SK-N-SH treated with all-trans-retinoic acid at 6 μM for 48 hours (cell line): ENCODE measurements at regions not wholly inside any gene's neighbourhood (a gene's known extent, or its start where the extent isn't known, plus 50 kb on each side); places are given as distances from the start of the nearest gene placed in this dataset.

Experiments
- ATAC-seq: fragments of 200-7000 bp; cut with Tn5 transposase; 3 replicates; pipeline ENCODE4 v1.9.1; 2020; ENCODE audit warnings: mild to moderate bottlenecking, moderate library complexity
- ARNTL ChIP-seq: fragments of 450-650 bp; formaldehyde crosslinking; IDR thresholded peaks from 2 replicates; pipeline ENCODE4 v1.5.0; 2020; ENCODE audit warnings: low read depth, mild to moderate bottlenecking, moderate library complexity, borderline replicate concordance
- BACH2 ChIP-seq: fragments of 250-450 bp; sonication (Bioruptor Pico); IDR thresholded peaks from 2 replicates; pipeline ENCODE4 v1.9.0; 2021; ENCODE audit warnings: mild to moderate bottlenecking, borderline replicate concordance
- CSDC2 ChIP-seq: fragments of 250-450 bp; sonication (Bioruptor Pico); IDR thresholded peaks from 2 replicates; pipeline ENCODE4 v1.5.0; 2020; ENCODE audit warnings: mild to moderate bottlenecking, moderate library complexity
- CSRNP3 ChIP-seq: fragments of 250-450 bp; sonication (Bioruptor Pico); IDR thresholded peaks from 2 replicates; pipeline ENCODE4 v1.5.1; 2021; ENCODE audit warnings: mild to moderate bottlenecking, moderate library complexity
- ESRRG ChIP-seq: fragments of 250-450 bp; sonication (Bioruptor Pico); IDR thresholded peaks from 2 replicates; pipeline ENCODE4 v1.6.1; 2021; ENCODE audit warnings: mild to moderate bottlenecking
- GLIS3 ChIP-seq: fragments of 250-450 bp; sonication (Bioruptor Pico); IDR thresholded peaks from 2 replicates; pipeline ENCODE4 v1.5.0; 2020; ENCODE audit warnings: mild to moderate bottlenecking, moderate library complexity
- ISL1 ChIP-seq: fragments of 250-450 bp; sonication (Bioruptor Pico); IDR thresholded peaks from 2 replicates; pipeline ENCODE4 v2.1.2; 2022; ENCODE audit warnings: mild to moderate bottlenecking, moderate library complexity
- OSR1 ChIP-seq: fragments of 250-450 bp; sonication (Bioruptor Pico); IDR thresholded peaks from 2 replicates; pipeline ENCODE4 v1.8.0; 2022; ENCODE audit warnings: moderate library complexity, mild to moderate bottlenecking, inconsistent platforms
- PATZ1 ChIP-seq: fragments of 250-450 bp; sonication (Bioruptor Pico); IDR thresholded peaks from 2 replicates; pipeline ENCODE4 v1.8.0; 2020; ENCODE audit warnings: mild to moderate bottlenecking, moderate library complexity, borderline replicate concordance
- POU6F1 ChIP-seq: fragments of 250-450 bp; sonication (Bioruptor Pico); IDR thresholded peaks from 2 replicates; pipeline ENCODE4 v1.8.0; 2021; ENCODE audit warnings: low read depth, mild to moderate bottlenecking, moderate library complexity, borderline replicate concordance
- RARB ChIP-seq: fragments of 250-450 bp; sonication (Bioruptor Pico); IDR thresholded peaks from 2 replicates; pipeline ENCODE4 v1.8.0; 2021; ENCODE audit warnings: mild to moderate bottlenecking, moderate library complexity
- TOX ChIP-seq: fragments of 250-450 bp; sonication (Bioruptor Pico); IDR thresholded peaks from 2 replicates; pipeline ENCODE4 v1.8.0; 2021; ENCODE audit warnings: mild to moderate bottlenecking, moderate library complexity, borderline replicate concordance
- TSHZ2 ChIP-seq: fragments of 250-450 bp; sonication (Bioruptor Pico); IDR thresholded peaks from 2 replicates; pipeline ENCODE4 v1.5.0; 2020; ENCODE audit warnings: mild to moderate bottlenecking, moderate library complexity
- ZFP3 ChIP-seq: fragments of 250-450 bp; sonication (Bioruptor Pico); IDR thresholded peaks from 2 replicates; pipeline ENCODE4 v1.5.0; 2020; ENCODE audit warnings: mild to moderate bottlenecking, moderate library complexity
- ZNF565 ChIP-seq: fragments of 450-650 bp; formaldehyde crosslinking; conservative IDR thresholded peaks from 2 replicates; pipeline ENCODE4 v1.5.0; 2020; ENCODE audit warnings: low read depth, mild to moderate bottlenecking, moderate library complexity
- ZNF70 ChIP-seq: fragments of 450-650 bp; formaldehyde crosslinking; IDR thresholded peaks from 2 replicates; pipeline ENCODE4 v1.5.0; 2020; ENCODE audit warnings: mild to moderate bottlenecking, moderate library complexity
- ZNF8 ChIP-seq: fragments of 450-650 bp; formaldehyde crosslinking; IDR thresholded peaks from 2 replicates; pipeline ENCODE4 v1.5.0; 2020; ENCODE audit warnings: mild to moderate bottlenecking, moderate library complexity

GRCh38 chr20:41717483-41717882 is 99.3 kb upstream of the CHD6 start (continued):
- TF ChIP-seq POU6F1 (CRISPR knock-in tag): no peak
- TF ChIP-seq BACH2: no peak

GRCh38 chr20:41716911-41717310 is 98.7 kb upstream of the CHD6 start:
- no peak for ATAC-seq
- TF ChIP-seq PATZ1 (CRISPR knock-in tag) (no peak), ZFP3 (CRISPR knock-in tag) (no peak), BACH2 (no peak), POU6F1 (CRISPR knock-in tag) (no peak)

- TF ChIP-seq CSRNP3 (no peak), BACH2 (no peak), CSDC2 (CRISPR knock-in tag) (no peak), TOX (no peak), ZNF8 (CRISPR knock-in tag) (no peak), ZNF565 (no peak), RARB (no peak), ZNF70 (CRISPR knock-in tag) (no peak), ISL1 (CRISPR knock-in tag) (no peak)
- TF ChIP-seq, all 23 proteins: peak for 0
- no peak for ATAC-seq
Measured at GRCh38 chr20:41716436-41716835, 98.3 kb upstream of the CHD6 start.

- no peak for TF ChIP-seq CSDC2 (CRISPR knock-in tag)
- no peak for TF ChIP-seq CSRNP3
- TF ChIP-seq PATZ1 (CRISPR knock-in tag): no peak
- TF ChIP-seq GLIS3 (CRISPR knock-in tag): no peak
- no peak for TF ChIP-seq TOX
- no peak for TF ChIP-seq ZFP3 (CRISPR knock-in tag)
- no peak for TF ChIP-seq OSR1 (CRISPR knock-in tag)
- TF ChIP-seq ZNF70 (CRISPR knock-in tag): no peak
- TF ChIP-seq ZNF565: no peak
- TF ChIP-seq ESRRG (CRISPR knock-in tag): no peak
- TF ChIP-seq TSHZ2 (CRISPR knock-in tag): no peak
- no peak for TF ChIP-seq RARB
- TF ChIP-seq POU6F1 (CRISPR knock-in tag): no peak
- TF ChIP-seq ARNTL (CRISPR knock-in tag): no peak
- TF ChIP-seq, all 23 proteins: peak for 0
- no peak for ATAC-seq
Measured at GRCh38 chr20:41715526-41715925, 97.3 kb upstream of the CHD6 start.
